CD14-positive monocyte (primary cell): ENCODE measurements at regions not wholly inside any gene's neighbourhood (a gene's known extent, or its start where the extent isn't known, plus 50 kb on each side); places are given as distances from the start of the nearest gene placed in this dataset.

Experiments used
- DNase-seq, 3 donors: peaks; one replicate each; pipeline ENCODE4 v3.0.0-alpha.2; 2011 to 2022
- H2AFZ ChIP-seq: 2 replicates; pipeline ENCODE4 v1.6.0; 2012; ENCODE audit warnings: mild to moderate bottlenecking, low read depth, low read length, inconsistent platforms; ENCODE audit not compliant: insufficient read depth, poor library complexity, severe bottlenecking
- H3K27ac ChIP-seq, 2 donors: 1 replicate in 1 of 2; 2 replicates in 1 of 2; pipeline ENCODE4 v1.5.1; 2012 to 2013; ENCODE audit warnings: low read length in 2 of 2, control low read depth in 1 of 2, inconsistent platforms in 1 of 2, low read depth in 1 of 2, mild to moderate bottlenecking in 1 of 2
- H3K27me3 ChIP-seq, 2 donors: one replicate each; pipeline versions ENCODE4 v1.6.0 to v1.6.1; 2011 to 2013; ENCODE audit warnings: low read length in 2 of 2; ENCODE audit not compliant: control insufficient read depth in 2 of 2, insufficient read depth in 2 of 2
- H3K36me3 ChIP-seq, 2 donors: replicated peaks in 1 of 2; 1 replicate in 1 of 2; 2 replicates in 1 of 2; pipeline versions ENCODE4 v1.5.1 to v1.6.1; 2012 to 2013; ENCODE audit warnings: low read length in 2 of 2, control low read depth in 1 of 2, inconsistent platforms in 1 of 2, mild to moderate bottlenecking in 1 of 2; ENCODE audit not compliant: insufficient read depth in 2 of 2, control insufficient read depth in 1 of 2
- H3K4me1 ChIP-seq, 2 donors: 1 replicate in 1 of 2; 2 replicates in 1 of 2; pipeline versions ENCODE4 v1.5.1 to v1.6.1; 2012 to 2013; ENCODE audit warnings: low read length in 2 of 2, control low read depth in 1 of 2, inconsistent platforms in 1 of 2, mild to moderate bottlenecking in 1 of 2, moderate library complexity in 1 of 2; ENCODE audit not compliant: insufficient read depth in 2 of 2, control insufficient read depth in 1 of 2
- H3K4me2 ChIP-seq: replicated peaks from 2 replicates; pipeline ENCODE3; 2012; ENCODE audit warnings: low read length, moderate library complexity, mild to moderate bottlenecking; ENCODE audit not compliant: poor library complexity, severe bottlenecking; ENCODE audit errors: extremely low read depth
- H3K4me3 ChIP-seq, 3 experiments: fragments of 200-600 bp in 1 of 3; sonication (generic) in 1 of 3; replicated peaks in 1 of 3; 1 replicate in 2 of 3; 2 replicates in 1 of 3; pipeline ENCODE4 v1.5.1; 2011 to 2013; ENCODE audit warnings: low read length in 3 of 3, mild to moderate bottlenecking in 3 of 3, control low read depth in 2 of 3, low read depth in 2 of 3, inconsistent platforms in 1 of 3, moderate library complexity in 1 of 3
- H3K79me2 ChIP-seq: 2 replicates; pipeline ENCODE4 v1.6.0; 2012; ENCODE audit warnings: mild to moderate bottlenecking, control low read depth, inconsistent platforms, low read length, moderate library complexity; ENCODE audit not compliant: insufficient read depth
- H3K9ac ChIP-seq: 2 replicates; pipeline ENCODE4 v1.6.0; 2017; ENCODE audit warnings: low read length, mild to moderate bottlenecking; ENCODE audit not compliant: insufficient read depth, poor library complexity, severe bottlenecking
- H3K9me3 ChIP-seq, 2 donors: replicated peaks in 1 of 2; 1 replicate in 1 of 2; 2 replicates in 1 of 2; pipeline versions ENCODE4 v1.5.1 to v1.6.1; 2012 to 2013; ENCODE audit warnings: low read length in 2 of 2, control low read depth in 1 of 2; ENCODE audit not compliant: control insufficient read depth in 1 of 2, insufficient read depth in 1 of 2
- H4K20me1 ChIP-seq: 2 replicates; pipeline ENCODE4 v1.6.0; 2012; ENCODE audit warnings: mild to moderate bottlenecking, low read length, control low read depth, moderate library complexity; ENCODE audit not compliant: insufficient read depth
- H3K27ac Mint-ChIP-seq, 7 donors: one replicate each; pipeline ENCODE4 v1.8.0; 2020; ENCODE audit warnings: mild to moderate bottlenecking in 7 of 7, mixed read lengths in 7 of 7, moderate library complexity in 6 of 7, inconsistent platforms in 2 of 7
- H3K27me3 Mint-ChIP-seq, 3 donors: one replicate each; pipeline ENCODE4 v1.8.0; 2021 to 2022; ENCODE audit warnings: low read depth in 3 of 3, mild to moderate bottlenecking in 3 of 3, mixed read lengths in 3 of 3, moderate library complexity in 3 of 3, inconsistent platforms in 1 of 3
- H3K36me3 Mint-ChIP-seq, 2 donors: one replicate each; pipeline ENCODE4 v1.8.0; 2020; ENCODE audit warnings: mixed read lengths in 2 of 2, inconsistent platforms in 1 of 2, mild to moderate bottlenecking in 1 of 2
- H3K4me1 Mint-ChIP-seq: one replicate; pipeline ENCODE4 v1.8.0; 2020; ENCODE audit warnings: mild to moderate bottlenecking, mixed read lengths
- H3K4me3 Mint-ChIP-seq, 2 donors: one replicate each; pipeline ENCODE4 v1.8.0; 2020; ENCODE audit warnings: mild to moderate bottlenecking in 2 of 2, mixed read lengths in 2 of 2, moderate library complexity in 1 of 2
- H3K9me3 Mint-ChIP-seq, 7 donors: one replicate each; pipeline ENCODE4 v1.8.0; 2020 to 2022; ENCODE audit warnings: mixed read lengths in 7 of 7, mild to moderate bottlenecking in 6 of 7, moderate library complexity in 6 of 7, inconsistent platforms in 2 of 7
- CTCF ChIP-seq: fragments of 200-600 bp; IDR thresholded peaks from one replicate; pipeline ENCODE4 v1.8.0; 2022; ENCODE audit warnings: antibody characterized with exemption, mild to moderate bottlenecking
- WGBS: methylation state at CpG from one replicate; pipeline ENCODE4 v1.1.5; 2013; ENCODE audit warnings: missing lambda C conversion rate; ENCODE audit not compliant: insufficient coverage; 5-methylcytosine and 5-hydroxymethylcytosine counted together
- intact Hi-C, 2 donors: fragments of 100-400 bp; cut with micrococcal nuclease; formaldehyde crosslinking; loops; one replicate each; pipeline versions ENCODE4 v1.15.0 to v1.15.1; 2023

GRCh38 chr7:106169821-106170610, 57.9 kb upstream of the SYPL1 start:
- intact Hi-C loops, result loop anchor here in 1 of 2 donors (10.0 kb wide), 1 partner anchor 55 kb away; no protein-coding TSS in a partner anchor

More at GRCh38 chr7:106169821-106170610, 57.9 kb upstream of the SYPL1 start:
- Mint-ChIP-seq H3K9me3 (no peaks in the 10 kb centered on the region), H3K36me3 (no peaks in the 10 kb centered on the region), H3K27me3 (peaks cover 16 to 26% (median 16%) of the 10 kb centered on the region in 3 donors), H3K27ac (no peak overlapping the region), H3K4me3 (no peak overlapping the region), H3K4me1 (peaks cover 10% of the 10 kb centered on the region)
- Histone ChIP-seq H3K4me3 (no peak overlapping the region), H3K4me1 (peaks cover 8 to 12% of the 10 kb centered on the region in 2 donors), H3K79me2 (no peaks in the 10 kb centered on the region), H3K27ac (no peak overlapping the region), H3K9me3 (no peaks in the 10 kb centered on the region), H3K36me3 (no peaks in the 10 kb centered on the region), H4K20me1 (no peaks in the 10 kb centered on the region), H3K4me2 (no peak overlapping the region), H3K9ac (no peak overlapping the region), H3K27me3 (peaks cover 7 to 11% of the 10 kb centered on the region in 2 donors), H2AFZ (no peak overlapping the region)
- DNase-seq, result no peak
- TF ChIP-seq CTCF, result no peak
- WGBS, result no CpG with 5 or more reads among the region's 3 CpGs
